HepG2 (cell line): ENCODE measurements at regions not wholly inside any gene's neighbourhood (a gene's known extent, or its start where the extent isn't known, plus 50 kb on each side); places are given as distances from the start of the nearest gene placed in this dataset.

Source experiments
- BORCS8-MEF2B ChIP-seq: sonication (generic); formaldehyde crosslinking; IDR thresholded peaks from 2 replicates; pipeline ENCODE4 v1.8.0; 2022; ENCODE audit warnings: mild to moderate bottlenecking, missing genetic modification reagents
- CBX5 ChIP-seq: sonication (generic); formaldehyde crosslinking; IDR thresholded peaks from 2 replicates; pipeline ENCODE4 v1.4.0; 2020; ENCODE audit warnings: missing genetic modification reagents, borderline replicate concordance
- SOX5 ChIP-seq: IDR thresholded peaks from 2 replicates; pipeline ENCODE4 v1.6.1; 2016; ENCODE audit warnings: borderline replicate concordance
- SRSF1 ChIP-seq: fragments of 200-400 bp; formaldehyde crosslinking; optimal IDR thresholded peaks from 2 replicates; pipeline ENCODE3; 2017; ENCODE audit warnings: mild to moderate bottlenecking, low read depth, low read length, moderate library complexity
- ZBTB42 ChIP-seq: sonication (generic); formaldehyde crosslinking; IDR thresholded peaks from 2 replicates; pipeline ENCODE4 v1.5.0; 2020; ENCODE audit warnings: mild to moderate bottlenecking, missing genetic modification reagents
- ZBTB8A ChIP-seq: sonication (generic); formaldehyde crosslinking; IDR thresholded peaks from 2 replicates; pipeline ENCODE4 v1.4.0; 2020; ENCODE audit warnings: mild to moderate bottlenecking, low read depth, missing genetic modification reagents, borderline replicate concordance
- TF ChIP-seq, protein P1 (sequence below): IDR thresholded peaks from 2 replicates; pipeline ENCODE4 v1.4.0; 2020; ENCODE audit warnings: mild to moderate bottlenecking, missing genetic modification reagents
- TF ChIP-seq, protein P2 (sequence below): sonication (generic); formaldehyde crosslinking; IDR thresholded peaks from 2 replicates; pipeline ENCODE4 v1.8.0; 2022; ENCODE audit warnings: mild to moderate bottlenecking, missing genetic modification reagents, moderate library complexity
- TF ChIP-seq, protein P3 (sequence below): sonication (generic); formaldehyde crosslinking; IDR thresholded peaks from 2 replicates; pipeline ENCODE4 v1.4.0; 2020; ENCODE audit warnings: missing genetic modification reagents
- TF ChIP-seq, protein P4 (sequence below): IDR thresholded peaks from 2 replicates; pipeline ENCODE4 v1.6.1; 2016

DNA sequence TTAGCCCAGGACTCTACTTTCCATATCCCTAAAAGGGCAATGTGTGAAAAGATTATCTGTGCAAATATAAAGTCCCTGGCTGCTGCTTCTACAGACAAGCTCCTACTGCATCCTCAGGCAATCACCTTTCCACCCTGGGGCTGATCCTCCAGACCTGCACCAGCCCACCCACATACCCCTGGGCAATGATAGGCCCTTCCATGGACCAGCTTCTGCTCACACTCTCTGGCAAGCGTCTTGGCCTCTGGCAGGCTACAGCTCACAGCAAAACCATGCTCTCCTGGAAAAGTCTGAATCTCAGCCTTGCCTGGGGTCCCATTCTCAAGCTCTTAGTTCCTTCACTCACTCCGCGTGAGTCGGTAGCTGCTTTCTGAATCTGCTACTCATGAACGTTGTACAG is 69.5 kb downstream of the IGLL5 start (continued):
- TF ChIP-seq, protein P1, sequence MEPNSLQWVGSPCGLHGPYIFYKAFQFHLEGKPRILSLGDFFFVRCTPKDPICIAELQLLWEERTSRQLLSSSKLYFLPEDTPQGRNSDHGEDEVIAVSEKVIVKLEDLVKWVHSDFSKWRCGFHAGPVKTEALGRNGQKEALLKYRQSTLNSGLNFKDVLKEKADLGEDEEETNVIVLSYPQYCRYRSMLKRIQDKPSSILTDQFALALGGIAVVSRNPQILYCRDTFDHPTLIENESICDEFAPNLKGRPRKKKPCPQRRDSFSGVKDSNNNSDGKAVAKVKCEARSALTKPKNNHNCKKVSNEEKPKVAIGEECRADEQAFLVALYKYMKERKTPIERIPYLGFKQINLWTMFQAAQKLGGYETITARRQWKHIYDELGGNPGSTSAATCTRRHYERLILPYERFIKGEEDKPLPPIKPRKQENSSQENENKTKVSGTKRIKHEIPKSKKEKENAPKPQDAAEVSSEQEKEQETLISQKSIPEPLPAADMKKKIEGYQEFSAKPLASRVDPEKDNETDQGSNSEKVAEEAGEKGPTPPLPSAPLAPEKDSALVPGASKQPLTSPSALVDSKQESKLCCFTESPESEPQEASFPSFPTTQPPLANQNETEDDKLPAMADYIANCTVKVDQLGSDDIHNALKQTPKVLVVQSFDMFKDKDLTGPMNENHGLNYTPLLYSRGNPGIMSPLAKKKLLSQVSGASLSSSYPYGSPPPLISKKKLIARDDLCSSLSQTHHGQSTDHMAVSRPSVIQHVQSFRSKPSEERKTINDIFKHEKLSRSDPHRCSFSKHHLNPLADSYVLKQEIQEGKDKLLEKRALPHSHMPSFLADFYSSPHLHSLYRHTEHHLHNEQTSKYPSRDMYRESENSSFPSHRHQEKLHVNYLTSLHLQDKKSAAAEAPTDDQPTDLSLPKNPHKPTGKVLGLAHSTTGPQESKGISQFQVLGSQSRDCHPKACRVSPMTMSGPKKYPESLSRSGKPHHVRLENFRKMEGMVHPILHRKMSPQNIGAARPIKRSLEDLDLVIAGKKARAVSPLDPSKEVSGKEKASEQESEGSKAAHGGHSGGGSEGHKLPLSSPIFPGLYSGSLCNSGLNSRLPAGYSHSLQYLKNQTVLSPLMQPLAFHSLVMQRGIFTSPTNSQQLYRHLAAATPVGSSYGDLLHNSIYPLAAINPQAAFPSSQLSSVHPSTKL (CRISPR knock-in tag) = no peak
- TF ChIP-seq, protein P2, sequence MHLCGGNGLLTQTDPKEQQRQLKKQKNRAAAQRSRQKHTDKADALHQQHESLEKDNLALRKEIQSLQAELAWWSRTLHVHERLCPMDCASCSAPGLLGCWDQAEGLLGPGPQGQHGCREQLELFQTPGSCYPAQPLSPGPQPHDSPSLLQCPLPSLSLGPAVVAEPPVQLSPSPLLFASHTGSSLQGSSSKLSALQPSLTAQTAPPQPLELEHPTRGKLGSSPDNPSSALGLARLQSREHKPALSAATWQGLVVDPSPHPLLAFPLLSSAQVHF (CRISPR knock-in tag) = no peak
- TF ChIP-seq ZBTB8A (no peak), SRSF1 (no peak), SOX5 (no peak), ZBTB42 (CRISPR knock-in tag) (no peak), CBX5 (CRISPR knock-in tag) (no peak), BORCS8-MEF2B (CRISPR knock-in tag) (no peak)
- TF ChIP-seq, protein P3, sequence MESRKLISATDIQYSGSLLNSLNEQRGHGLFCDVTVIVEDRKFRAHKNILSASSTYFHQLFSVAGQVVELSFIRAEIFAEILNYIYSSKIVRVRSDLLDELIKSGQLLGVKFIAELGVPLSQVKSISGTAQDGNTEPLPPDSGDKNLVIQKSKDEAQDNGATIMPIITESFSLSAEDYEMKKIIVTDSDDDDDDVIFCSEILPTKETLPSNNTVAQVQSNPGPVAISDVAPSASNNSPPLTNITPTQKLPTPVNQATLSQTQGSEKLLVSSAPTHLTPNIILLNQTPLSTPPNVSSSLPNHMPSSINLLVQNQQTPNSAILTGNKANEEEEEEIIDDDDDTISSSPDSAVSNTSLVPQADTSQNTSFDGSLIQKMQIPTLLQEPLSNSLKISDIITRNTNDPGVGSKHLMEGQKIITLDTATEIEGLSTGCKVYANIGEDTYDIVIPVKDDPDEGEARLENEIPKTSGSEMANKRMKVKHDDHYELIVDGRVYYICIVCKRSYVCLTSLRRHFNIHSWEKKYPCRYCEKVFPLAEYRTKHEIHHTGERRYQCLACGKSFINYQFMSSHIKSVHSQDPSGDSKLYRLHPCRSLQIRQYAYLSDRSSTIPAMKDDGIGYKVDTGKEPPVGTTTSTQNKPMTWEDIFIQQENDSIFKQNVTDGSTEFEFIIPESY = no peak
- TF ChIP-seq, protein P4, sequence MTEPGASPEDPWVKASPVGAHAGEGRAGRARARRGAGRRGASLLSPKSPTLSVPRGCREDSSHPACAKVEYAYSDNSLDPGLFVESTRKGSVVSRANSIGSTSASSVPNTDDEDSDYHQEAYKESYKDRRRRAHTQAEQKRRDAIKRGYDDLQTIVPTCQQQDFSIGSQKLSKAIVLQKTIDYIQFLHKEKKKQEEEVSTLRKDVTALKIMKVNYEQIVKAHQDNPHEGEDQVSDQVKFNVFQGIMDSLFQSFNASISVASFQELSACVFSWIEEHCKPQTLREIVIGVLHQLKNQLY = no peak
